Mammary epithelial cell (primary cell): ENCODE measurements at regions not wholly inside any gene's neighbourhood (a gene's known extent, or its start where the extent isn't known, plus 50 kb on each side); places are given as distances from the start of the nearest gene placed in this dataset.

Experiments used
- CTCF ChIP-seq, 2 donors: IDR thresholded peaks in 1 of 2; conservative IDR thresholded peaks in 1 of 2; 2 replicates each; pipeline ENCODE4 v1.5.1; 2011 to 2012; ENCODE audit warnings: inconsistent platforms in 2 of 2, low read length in 2 of 2, mild to moderate bottlenecking in 2 of 2, control low read depth in 1 of 2, low read depth in 1 of 2; ENCODE audit not compliant: insufficient read depth in 1 of 2; ENCODE audit errors: extremely low read depth in 1 of 2
- EZH2 ChIP-seq: IDR thresholded peaks from 2 replicates; pipeline ENCODE4 v1.6.1; 2012; ENCODE audit warnings: low read length, inconsistent platforms, borderline replicate concordance

GRCh38 chr21:24840287-24840686 is 767.0 kb downstream of the MRPL39 start:
- no peak for TF ChIP-seq CTCF (conservative IDR thresholded peaks at IDR 0.05 in 1 of 2, IDR thresholded peaks at IDR 0.05 in 1 of 2; ENCODE audit: extremely low read depth in 1 of 2, insufficient read depth in 1 of 2, low read depth in 1 of 2, low read length in 2 of 2)
- TF ChIP-seq EZH2, result no peak
